HCT116 (cell line): ENCODE measurements at regions not wholly inside any gene's neighbourhood (a gene's known extent, or its start where the extent isn't known, plus 50 kb on each side); places are given as distances from the start of the nearest gene placed in this dataset.

Experiments
- EZH2phosphoT487 ChIP-seq: fragments of 200-600 bp; IDR thresholded peaks from 2 replicates; pipeline ENCODE4 v1.6.1; 2018; ENCODE audit warnings: antibody characterized with exemption, borderline replicate concordance
- POLR2A ChIP-seq: IDR thresholded peaks from 2 replicates; pipeline ENCODE4 v1.7.0; 2011; ENCODE audit warnings: borderline replicate concordance; ENCODE audit not compliant: insufficient read depth, insufficient read length; ENCODE audit errors: extremely low read depth
- POLR2AphosphoS5 ChIP-seq: IDR thresholded peaks from 2 replicates; pipeline ENCODE4 v1.6.1; 2011; ENCODE audit warnings: mild to moderate bottlenecking, low read depth, low read length, moderate library complexity
- SP1 ChIP-seq: IDR thresholded peaks from 2 replicates; pipeline ENCODE4 v1.6.1; 2012; ENCODE audit warnings: low read depth
- SRF ChIP-seq: IDR thresholded peaks from 2 replicates; pipeline ENCODE4 v1.6.1; 2012; ENCODE audit warnings: low read depth
- YY1 ChIP-seq: IDR thresholded peaks from 2 replicates; pipeline ENCODE4 v1.6.1; 2011; ENCODE audit warnings: low read length, low read depth, moderate library complexity, mild to moderate bottlenecking; ENCODE audit not compliant: insufficient replicate concordance; ENCODE audit errors: extremely low read depth
- ZNF274 ChIP-seq: fragments of 200-500 bp; sonication (Bioruptor generic); IDR thresholded peaks from 2 replicates; pipeline ENCODE4 v1.6.1; 2014; ENCODE audit warnings: mild to moderate bottlenecking, low read depth, low read length, inconsistent platforms
- TF ChIP-seq, protein P1 (sequence below), 3 experiments: fragments of 200-600 bp in 1 of 3; sonication (generic) in 1 of 3; IDR thresholded peaks in 2 of 3; conservative IDR thresholded peaks in 1 of 3; 2 replicates each; pipeline ENCODE4 v1.5.1; 2012 to 2017; ENCODE audit warnings: low read depth in 2 of 3, low read length in 2 of 3, antibody characterized with exemption in 1 of 3, borderline replicate concordance in 1 of 3, control low read depth in 1 of 3, mild to moderate bottlenecking in 1 of 3, mixed read lengths in 1 of 3, mixed run types in 1 of 3, moderate library complexity in 1 of 3; ENCODE audit not compliant: insufficient read depth in 1 of 3

- no peak for TF ChIP-seq SRF
- TF ChIP-seq YY1: no peak
- no peak for TF ChIP-seq POLR2AphosphoS5
- no peak for TF ChIP-seq POLR2A
- TF ChIP-seq, protein P1, sequence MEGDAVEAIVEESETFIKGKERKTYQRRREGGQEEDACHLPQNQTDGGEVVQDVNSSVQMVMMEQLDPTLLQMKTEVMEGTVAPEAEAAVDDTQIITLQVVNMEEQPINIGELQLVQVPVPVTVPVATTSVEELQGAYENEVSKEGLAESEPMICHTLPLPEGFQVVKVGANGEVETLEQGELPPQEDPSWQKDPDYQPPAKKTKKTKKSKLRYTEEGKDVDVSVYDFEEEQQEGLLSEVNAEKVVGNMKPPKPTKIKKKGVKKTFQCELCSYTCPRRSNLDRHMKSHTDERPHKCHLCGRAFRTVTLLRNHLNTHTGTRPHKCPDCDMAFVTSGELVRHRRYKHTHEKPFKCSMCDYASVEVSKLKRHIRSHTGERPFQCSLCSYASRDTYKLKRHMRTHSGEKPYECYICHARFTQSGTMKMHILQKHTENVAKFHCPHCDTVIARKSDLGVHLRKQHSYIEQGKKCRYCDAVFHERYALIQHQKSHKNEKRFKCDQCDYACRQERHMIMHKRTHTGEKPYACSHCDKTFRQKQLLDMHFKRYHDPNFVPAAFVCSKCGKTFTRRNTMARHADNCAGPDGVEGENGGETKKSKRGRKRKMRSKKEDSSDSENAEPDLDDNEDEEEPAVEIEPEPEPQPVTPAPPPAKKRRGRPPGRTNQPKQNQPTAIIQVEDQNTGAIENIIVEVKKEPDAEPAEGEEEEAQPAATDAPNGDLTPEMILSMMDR (IDR thresholded peaks at IDR 0.05 in 2 of 3, conservative IDR thresholded peaks at IDR 0.05 in 1 of 3; ENCODE audit: borderline replicate concordance in 1 of 3, insufficient read depth in 1 of 3, low read depth in 2 of 3, low read length in 2 of 3): no peak
- no peak for TF ChIP-seq SP1
- no peak for TF ChIP-seq ZNF274
- no peak for TF ChIP-seq EZH2phosphoT487
These were observed 411.8 kb downstream of the CDH10 start for GRCh38 chr5:24232929-24233498.
